Epithelial cell of proximal tubule (primary cell): ENCODE measurements at regions not wholly inside any gene's neighbourhood (a gene's known extent, or its start where the extent isn't known, plus 50 kb on each side); places are given as distances from the start of the nearest gene placed in this dataset.
"Not testable (repeated sequence)": the region's sequence is repeated elsewhere in the genome, so short reads cannot be mapped to it uniquely, and the experiment has no call there.

ENCODE experiments used
- DNase-seq: peaks from one replicate; pipeline ENCODE4 v3.0.0-alpha.2; 2011; ENCODE audit warnings: low read depth
- H3K4me3 ChIP-seq: 2 replicates; pipeline ENCODE4 v1.5.1; 2011; ENCODE audit warnings: low read depth, mild to moderate bottlenecking, low read length
- CTCF ChIP-seq: conservative IDR thresholded peaks from 2 replicates; pipeline ENCODE4 v1.5.1; 2012; ENCODE audit warnings: low read depth, mild to moderate bottlenecking, low read length

GRCh38 chr21:35597750-35598339, 462.5 kb downstream of the SETD4 start:
- TF ChIP-seq CTCF, result no peak
- H3K4me3 ChIP-seq, result no peak overlapping the region
- DNase-seq, result no peak

- TF ChIP-seq CTCF, result no peak
- DNase-seq, result no peak
- no peak overlapping the region for H3K4me3 ChIP-seq
These were observed 465.4 kb downstream of the SETD4 start for GRCh38 chr21:35594905-35595304.

- TF ChIP-seq CTCF, result no peak
- no peak overlapping the region for H3K4me3 ChIP-seq
- no peak for DNase-seq
These were observed 467.3 kb downstream of the SETD4 start for GRCh38 chr21:35593000-35593502.

GRCh38 chr21:35590284-35590683, 470.0 kb downstream of the SETD4 start:
- not testable (repeated sequence) for DNase-seq, H3K4me3 ChIP-seq

GRCh38 chr21:35587841-35588380, 472.4 kb downstream of the SETD4 start:
- TF ChIP-seq CTCF, result no peak

GRCh38 chr21:35586305-35586704, 474.0 kb downstream of the SETD4 start:
- no peak overlapping the region for H3K4me3 ChIP-seq
- DNase-seq, result no peak
- TF ChIP-seq CTCF, result no peak

More at GRCh38 chr21:35587841-35588380, 472.4 kb downstream of the SETD4 start:
- no peak for DNase-seq
- no peak overlapping the region for H3K4me3 ChIP-seq

- TF ChIP-seq CTCF, result no peak
- no peak overlapping the region for H3K4me3 ChIP-seq
- no peak for DNase-seq
These were observed 474.4 kb downstream of the SETD4 start for GRCh38 chr21:35585878-35586277.
